ENCODE measurements at regions not wholly inside any gene's neighbourhood (a gene's known extent, or its start where the extent isn't known, plus 50 kb on each side); places are given as distances from the start of the nearest gene placed in this dataset.

DNA sequence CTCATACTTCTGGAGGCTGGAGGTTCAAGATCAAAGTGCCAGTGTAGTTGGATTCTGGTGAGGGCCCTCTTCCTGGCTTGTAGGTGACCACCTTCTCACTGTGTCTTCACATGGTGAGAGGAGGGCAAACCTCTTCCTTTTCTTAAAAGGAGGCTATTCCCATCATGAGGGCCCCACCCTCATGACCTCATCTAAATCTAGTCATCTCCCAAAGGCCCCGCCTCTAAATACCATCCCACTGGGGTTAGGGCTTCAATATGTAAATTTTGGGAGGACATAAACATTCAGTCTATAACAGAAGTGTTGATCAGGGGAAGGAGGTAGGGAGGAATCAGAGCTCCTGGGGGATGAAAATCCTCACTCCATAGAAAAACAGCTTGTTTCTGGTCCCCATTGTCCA is 60.8 kb upstream of the DIPK2B start:
- TF ChIP-seq POLR2A (IDR thresholded peaks at IDR 0.05) (no peak), EP300 (IDR thresholded peaks at IDR 0.05) (no peak), POLR2AphosphoS5 (IDR thresholded peaks at IDR 0.05) (no peak)
- TF ChIP-seq, protein P1, sequence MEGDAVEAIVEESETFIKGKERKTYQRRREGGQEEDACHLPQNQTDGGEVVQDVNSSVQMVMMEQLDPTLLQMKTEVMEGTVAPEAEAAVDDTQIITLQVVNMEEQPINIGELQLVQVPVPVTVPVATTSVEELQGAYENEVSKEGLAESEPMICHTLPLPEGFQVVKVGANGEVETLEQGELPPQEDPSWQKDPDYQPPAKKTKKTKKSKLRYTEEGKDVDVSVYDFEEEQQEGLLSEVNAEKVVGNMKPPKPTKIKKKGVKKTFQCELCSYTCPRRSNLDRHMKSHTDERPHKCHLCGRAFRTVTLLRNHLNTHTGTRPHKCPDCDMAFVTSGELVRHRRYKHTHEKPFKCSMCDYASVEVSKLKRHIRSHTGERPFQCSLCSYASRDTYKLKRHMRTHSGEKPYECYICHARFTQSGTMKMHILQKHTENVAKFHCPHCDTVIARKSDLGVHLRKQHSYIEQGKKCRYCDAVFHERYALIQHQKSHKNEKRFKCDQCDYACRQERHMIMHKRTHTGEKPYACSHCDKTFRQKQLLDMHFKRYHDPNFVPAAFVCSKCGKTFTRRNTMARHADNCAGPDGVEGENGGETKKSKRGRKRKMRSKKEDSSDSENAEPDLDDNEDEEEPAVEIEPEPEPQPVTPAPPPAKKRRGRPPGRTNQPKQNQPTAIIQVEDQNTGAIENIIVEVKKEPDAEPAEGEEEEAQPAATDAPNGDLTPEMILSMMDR (IDR thresholded peaks at IDR 0.05), result no peak
